ENCODE measurements at regions not wholly inside any gene's neighbourhood (a gene's known extent, or its start where the extent isn't known, plus 50 kb on each side); places are given as distances from the start of the nearest gene placed in this dataset.

DNA sequence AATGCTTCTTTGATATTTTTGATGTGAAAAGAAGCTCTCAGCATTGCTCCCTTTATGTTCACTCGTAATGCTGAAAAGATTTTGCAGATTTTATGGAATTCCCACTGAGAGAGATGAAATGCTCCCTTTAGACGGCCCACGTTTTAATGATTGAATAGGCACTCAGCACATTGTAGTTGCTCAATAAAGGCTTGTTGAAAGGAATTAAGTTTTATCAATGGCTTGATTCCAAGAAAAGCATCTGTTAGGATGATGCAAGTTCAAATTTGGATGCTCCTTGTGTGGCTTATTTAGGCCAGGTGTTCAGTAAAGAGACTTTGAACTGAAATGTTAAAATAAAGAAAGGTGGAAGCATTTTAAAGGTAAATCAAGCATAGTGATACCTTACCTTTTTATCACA lies 725.1 kb downstream of the EPHA4 start:
- ATAC-seq = no peak
- H3K27ac ChIP-seq (ENCODE audit: extremely low read length, insufficient read depth, low read length) = no peak overlapping the region
- DNase-seq (ENCODE audit: low spot score) = no peak
- no peak overlapping the region for H3K4me3 ChIP-seq (replicated peaks in 1 of 3; ENCODE audit: insufficient read depth in 1 of 3, low read depth in 2 of 3, low read length in 3 of 3)
- WGBS (ENCODE audit: low lambda C conversion rate) = 13% methylated on average over 3 of the region's 3 CpGs
- no peak overlapping the region for H3K9ac ChIP-seq (ENCODE audit: insufficient read depth, low read depth, low read length)
- no peaks in the 10 kb centered on the region for H3K27me3 ChIP-seq (ENCODE audit: control insufficient read depth in 1 of 2, insufficient read depth in 2 of 2, low read length in 2 of 2)
- H3K4me1 ChIP-seq (ENCODE audit: insufficient read depth, low read length) = no peaks in the 10 kb centered on the region
- peaks cover 41% of the 10 kb centered on the region for H3K9me3 ChIP-seq (ENCODE audit: low read length)
- no peak overlapping the region for H3K4me2 ChIP-seq (ENCODE audit: low read depth, low read length)
- H3K36me3 ChIP-seq (replicated peaks in 1 of 2; ENCODE audit: control insufficient read depth in 1 of 2, insufficient read depth in 2 of 2, low read length in 2 of 2) = no peaks in the 10 kb centered on the region
- intact Hi-C loops (cut with micrococcal nuclease; ENCODE audit: unreplicated experiment) = no loop called here
- no peaks in the 10 kb centered on the region for H3K79me2 ChIP-seq (ENCODE audit: insufficient read depth, low read length)
- no TSS peak for BruUV-seq (replicated peaks)
- FAIRE-seq = no peak
- TF ChIP-seq GLI4 (CRISPR knock-in tag; IDR thresholded peaks at IDR 0.05; ENCODE audit: borderline replicate concordance) (no peak), POLR2A (IDR thresholded peaks at IDR 0.05; ENCODE audit: insufficient read depth in 1 of 2, low read depth in 2 of 2, low read length in 2 of 2) (no peak), RFXANK (CRISPR knock-in tag; IDR thresholded peaks at IDR 0.05) (no peak), CEBPB (IDR thresholded peaks at IDR 0.05; ENCODE audit: borderline replicate concordance, low read depth, low read length) (no peak), ZNF337 (CRISPR knock-in tag; IDR thresholded peaks at IDR 0.05; ENCODE audit: borderline replicate concordance, low read depth) (no peak)
- TF ChIP-seq, protein P1, sequence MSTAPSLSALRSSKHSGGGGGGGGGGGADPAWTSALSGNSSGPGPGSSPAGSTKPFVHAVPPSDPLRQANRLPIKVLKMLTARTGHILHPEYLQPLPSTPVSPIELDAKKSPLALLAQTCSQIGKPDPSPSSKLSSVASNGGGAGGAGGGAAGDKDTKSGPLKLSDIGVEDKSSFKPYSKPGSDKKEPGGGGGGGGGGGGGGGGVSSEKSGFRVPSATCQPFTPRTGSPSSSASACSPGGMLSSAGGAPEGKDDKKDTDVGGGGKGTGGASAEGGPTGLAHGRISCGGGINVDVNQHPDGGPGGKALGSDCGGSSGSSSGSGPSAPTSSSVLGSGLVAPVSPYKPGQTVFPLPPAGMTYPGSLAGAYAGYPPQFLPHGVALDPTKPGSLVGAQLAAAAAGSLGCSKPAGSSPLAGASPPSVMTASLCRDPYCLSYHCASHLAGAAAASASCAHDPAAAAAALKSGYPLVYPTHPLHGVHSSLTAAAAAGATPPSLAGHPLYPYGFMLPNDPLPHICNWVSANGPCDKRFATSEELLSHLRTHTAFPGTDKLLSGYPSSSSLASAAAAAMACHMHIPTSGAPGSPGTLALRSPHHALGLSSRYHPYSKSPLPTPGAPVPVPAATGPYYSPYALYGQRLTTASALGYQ (CRISPR knock-in tag; IDR thresholded peaks at IDR 0.05) = no peak
- TF ChIP-seq, protein P2, sequence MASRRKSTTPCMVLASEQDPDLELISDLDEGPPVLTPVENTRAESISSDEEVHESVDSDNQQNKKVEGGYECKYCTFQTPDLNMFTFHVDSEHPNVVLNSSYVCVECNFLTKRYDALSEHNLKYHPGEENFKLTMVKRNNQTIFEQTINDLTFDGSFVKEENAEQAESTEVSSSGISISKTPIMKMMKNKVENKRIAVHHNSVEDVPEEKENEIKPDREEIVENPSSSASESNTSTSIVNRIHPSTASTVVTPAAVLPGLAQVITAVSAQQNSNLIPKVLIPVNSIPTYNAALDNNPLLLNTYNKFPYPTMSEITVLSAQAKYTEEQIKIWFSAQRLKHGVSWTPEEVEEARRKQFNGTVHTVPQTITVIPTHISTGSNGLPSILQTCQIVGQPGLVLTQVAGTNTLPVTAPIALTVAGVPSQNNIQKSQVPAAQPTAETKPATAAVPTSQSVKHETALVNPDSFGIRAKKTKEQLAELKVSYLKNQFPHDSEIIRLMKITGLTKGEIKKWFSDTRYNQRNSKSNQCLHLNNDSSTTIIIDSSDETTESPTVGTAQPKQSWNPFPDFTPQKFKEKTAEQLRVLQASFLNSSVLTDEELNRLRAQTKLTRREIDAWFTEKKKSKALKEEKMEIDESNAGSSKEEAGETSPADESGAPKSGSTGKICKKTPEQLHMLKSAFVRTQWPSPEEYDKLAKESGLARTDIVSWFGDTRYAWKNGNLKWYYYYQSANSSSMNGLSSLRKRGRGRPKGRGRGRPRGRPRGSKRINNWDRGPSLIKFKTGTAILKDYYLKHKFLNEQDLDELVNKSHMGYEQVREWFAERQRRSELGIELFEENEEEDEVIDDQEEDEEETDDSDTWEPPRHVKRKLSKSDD (CRISPR knock-in tag; IDR thresholded peaks at IDR 0.05; ENCODE audit: low read depth) = no peak
- in situ Hi-C loops (cut with HindIII; ENCODE audit: extremely low pct_ligation_motif_present, low pct_unique_long_range_greater_than_20kb) = no loop called here
- no peaks in the 10 kb centered on the region for H4K20me1 ChIP-seq (ENCODE audit: insufficient read depth, low read length)
- ChIA-PET CTCF (ENCODE audit: low intra/inter-chr PET ratio, low total read pairs) (no interaction called here), POLR2A (no interaction called here)
- H2AFZ ChIP-seq (ENCODE audit: low read length) = no peak overlapping the region
